Smooth muscle cell (in vitro differentiated cells): ENCODE measurements at regions not wholly inside any gene's neighbourhood (a gene's known extent, or its start where the extent isn't known, plus 50 kb on each side); places are given as distances from the start of the nearest gene placed in this dataset.
A peak's percentile ranks its signal among the peaks of the same experiment; 100 is the strongest.

Experiments used
- DNase-seq: peaks from one replicate; lab custom pipeline; 2025; ENCODE audit not compliant: unreplicated experiment; lab: John Stamatoyannopoulos, UW
- H2AFZ ChIP-seq: fragments of 200-600 bp; sonication (generic); 2 replicates; pipeline ENCODE4 v1.6.0; 2016; ENCODE audit warnings: antibody characterized with exemption, low read depth, mild to moderate bottlenecking
- H3F3A ChIP-seq: fragments of 200-600 bp; sonication (generic); 2 replicates; pipeline ENCODE4 v1.6.0; 2017; ENCODE audit warnings: antibody characterized with exemption, low read depth
- H3K27ac ChIP-seq: fragments of 200-600 bp; sonication (generic); 2 replicates; pipeline ENCODE4 v1.5.1; 2016; ENCODE audit warnings: low read depth, mild to moderate bottlenecking
- H3K27me3 ChIP-seq: fragments of 200-600 bp; sonication (generic); 2 replicates; pipeline ENCODE4 v1.6.1; 2016; ENCODE audit warnings: low read depth, mild to moderate bottlenecking
- H3K36me3 ChIP-seq: fragments of 200-600 bp; sonication (generic); 2 replicates; pipeline ENCODE4 v1.5.1; 2016; ENCODE audit warnings: low read depth
- H3K4me1 ChIP-seq: fragments of 200-600 bp; sonication (generic); 2 replicates; pipeline ENCODE4 v1.5.1; 2016; ENCODE audit warnings: low read depth
- H3K4me2 ChIP-seq: fragments of 200-600 bp; sonication (generic); 2 replicates; pipeline ENCODE4 v1.6.0; 2016; ENCODE audit warnings: mild to moderate bottlenecking
- H3K4me3 ChIP-seq: fragments of 200-600 bp; sonication (generic); 2 replicates; pipeline ENCODE4 v1.5.1; 2016; ENCODE audit warnings: mild to moderate bottlenecking
- H3K79me2 ChIP-seq: fragments of 200-600 bp; sonication (generic); 2 replicates; pipeline ENCODE4 v1.6.0; 2016; ENCODE audit warnings: low read depth, mild to moderate bottlenecking
- H3K9ac ChIP-seq: fragments of 200-600 bp; sonication (generic); 2 replicates; pipeline ENCODE4 v1.6.0; 2016; ENCODE audit warnings: low read depth
- H3K9me3 ChIP-seq: fragments of 200-600 bp; sonication (generic); replicated peaks from 2 replicates; pipeline ENCODE4 v1.5.1; 2016; ENCODE audit warnings: low read depth
- H4K20me1 ChIP-seq: fragments of 200-600 bp; sonication (generic); 2 replicates; pipeline ENCODE4 v1.6.0; 2016; ENCODE audit warnings: low read depth
- CTCF ChIP-seq: fragments of 200-600 bp; sonication (generic); IDR thresholded peaks from 2 replicates; pipeline ENCODE4 v1.5.1; 2017; ENCODE audit warnings: borderline replicate concordance, mild to moderate bottlenecking, antibody characterized with exemption; ENCODE audit not compliant: insufficient read depth, poor library complexity, severe bottlenecking
- WGBS: methylation state at CpG from one replicate; pipeline ENCODE4 v1.1.7; 2016; ENCODE audit warnings: low lambda C conversion rate; 5-methylcytosine and 5-hydroxymethylcytosine counted together

DNA sequence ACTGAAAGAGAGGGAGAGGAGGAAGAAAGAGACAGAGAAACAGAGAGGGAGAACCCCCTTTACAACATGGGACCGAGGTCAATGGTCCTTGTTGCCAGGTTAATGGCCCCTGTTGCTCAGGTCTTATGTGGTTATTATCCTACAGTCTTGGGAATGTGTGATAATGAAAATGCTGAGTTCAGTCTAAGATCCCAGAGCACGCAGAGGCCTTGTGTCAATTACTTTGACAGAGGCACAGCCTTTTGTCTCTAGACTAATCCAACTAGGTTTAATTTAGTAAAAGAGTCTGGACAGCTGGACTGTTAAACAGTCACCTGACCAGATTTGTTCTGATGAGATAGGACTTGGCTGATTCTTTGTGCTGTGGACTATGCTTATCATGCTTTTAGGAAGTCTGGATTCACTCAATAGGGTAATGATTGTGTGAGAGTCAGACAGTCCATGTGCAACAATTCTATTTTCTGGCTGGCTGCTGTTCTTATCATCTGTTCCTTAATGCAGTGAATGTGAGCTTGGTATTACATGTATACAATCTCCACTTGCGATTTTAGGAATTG is 157.4 kb upstream of the MAGI2 start:
- no peak overlapping the region for H3K4me3 ChIP-seq
- no peaks in the 10 kb centered on the region for H4K20me1 ChIP-seq
- no peaks in the 10 kb centered on the region for H3K4me1 ChIP-seq
- 35% methylated on average over 3 of the region's 3 CpGs for WGBS
- H3K79me2 ChIP-seq = no peaks in the 10 kb centered on the region
- DNase-seq = no peak
- no peak overlapping the region for H3K27ac ChIP-seq
- no peaks in the 10 kb centered on the region for H3K9me3 ChIP-seq
- H3F3A ChIP-seq = no peaks in the 10 kb centered on the region
- H3K9ac ChIP-seq = no peak overlapping the region
- no peak overlapping the region for H3K4me2 ChIP-seq
- H2AFZ ChIP-seq = peak overlapping the region; percentile 55
- no peaks in the 10 kb centered on the region for H3K27me3 ChIP-seq
- TF ChIP-seq CTCF = no peak
- no peaks in the 10 kb centered on the region for H3K36me3 ChIP-seq

DNA sequence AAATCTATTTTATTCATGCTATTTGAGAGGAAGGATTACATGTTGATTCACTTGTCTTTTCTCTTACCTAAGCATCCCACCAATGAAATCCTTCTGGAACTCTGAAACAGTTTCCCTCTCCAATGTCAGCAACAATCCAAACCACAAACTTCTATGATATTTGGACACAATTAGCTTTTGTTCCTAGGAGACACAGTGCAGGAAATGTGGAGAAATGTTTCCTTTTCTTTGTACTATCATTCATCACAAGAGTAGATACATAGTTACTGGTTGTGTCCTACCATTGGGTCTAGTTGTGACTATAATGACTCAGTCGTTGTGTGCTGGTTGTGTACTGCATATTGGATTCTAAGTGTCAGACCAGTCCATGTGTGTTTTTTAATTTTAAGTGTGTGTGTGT is 156.8 kb upstream of the MAGI2 start:
- Histone ChIP-seq H3K79me2 (no peaks in the 10 kb centered on the region), H3K4me2 (no peak overlapping the region), H3K27me3 (no peaks in the 10 kb centered on the region), H3K4me3 (no peak overlapping the region), H4K20me1 (no peaks in the 10 kb centered on the region), H2AFZ (peak overlapping the region; percentile 55), H3F3A (no peaks in the 10 kb centered on the region), H3K9me3 (no peaks in the 10 kb centered on the region), H3K4me1 (no peaks in the 10 kb centered on the region), H3K9ac (no peak overlapping the region), H3K27ac (no peak overlapping the region), H3K36me3 (no peaks in the 10 kb centered on the region)
- WGBS = 85% methylated on average over 1 of the region's 1 CpG
- no peak for DNase-seq
- no peak for TF ChIP-seq CTCF

DNA sequence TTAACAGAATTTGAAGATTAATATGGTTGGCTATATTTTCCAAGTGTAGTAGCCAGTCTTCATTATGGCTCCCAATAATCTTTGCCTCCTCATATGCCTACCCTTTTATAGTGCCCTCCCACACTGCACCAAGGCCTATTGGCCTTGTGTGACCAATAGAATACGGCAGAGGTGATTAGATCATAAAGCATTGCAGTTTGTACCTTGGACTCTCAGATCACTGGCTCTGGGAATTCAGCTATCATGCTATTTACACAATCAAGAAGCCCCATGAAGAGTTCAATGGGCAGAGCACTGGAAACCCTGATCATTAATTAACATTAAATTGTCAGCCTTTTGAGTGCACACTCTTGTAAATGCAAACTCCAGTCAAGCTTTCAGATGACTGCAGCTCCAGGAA is 154.5 kb upstream of the MAGI2 start:
- Histone ChIP-seq H3K9ac (no peak overlapping the region), H3K4me2 (no peak overlapping the region), H3K27me3 (no peaks in the 10 kb centered on the region), H2AFZ (no peak overlapping the region), H4K20me1 (no peaks in the 10 kb centered on the region), H3F3A (no peaks in the 10 kb centered on the region), H3K79me2 (no peaks in the 10 kb centered on the region), H3K36me3 (no peaks in the 10 kb centered on the region), H3K9me3 (no peaks in the 10 kb centered on the region), H3K4me1 (no peaks in the 10 kb centered on the region), H3K27ac (no peak overlapping the region), H3K4me3 (no peak overlapping the region)
- WGBS = 89% methylated on average over 1 of the region's 1 CpG
- DNase-seq = no peak
- TF ChIP-seq CTCF = no peak

GRCh38 chr7:79604841-79605240 is 151.4 kb upstream of the MAGI2 start:
- Histone ChIP-seq H3K9ac (no peak overlapping the region), H4K20me1 (no peaks in the 10 kb centered on the region), H3K4me3 (no peak overlapping the region), H2AFZ (no peak overlapping the region), H3K79me2 (no peaks in the 10 kb centered on the region), H3K4me1 (no peaks in the 10 kb centered on the region), H3F3A (no peaks in the 10 kb centered on the region), H3K9me3 (no peaks in the 10 kb centered on the region), H3K27ac (no peak overlapping the region), H3K36me3 (no peaks in the 10 kb centered on the region), H3K4me2 (no peak overlapping the region), H3K27me3 (no peaks in the 10 kb centered on the region)
- TF ChIP-seq CTCF = no peak
- no peak for DNase-seq
- 74% methylated on average over 4 of the region's 4 CpGs for WGBS
